Left renal cortex interstitium (tissue), 4 donors: ENCODE measurements at regions not wholly inside any gene's neighbourhood (a gene's known extent, or its start where the extent isn't known, plus 50 kb on each side); places are given as distances from the start of the nearest gene placed in this dataset.

Experiments
- DNase-seq, 4 donors: peaks; one replicate each; pipeline ENCODE4 v3.0.0-alpha.2; 2013; ENCODE audit warnings: low read depth in 4 of 4, low spot score in 2 of 4, missing footprints in 1 of 4

- no peak for DNase-seq
Measured at GRCh38 chr1:165075725-165076370, 280.7 kb downstream of the LMX1A start.

GRCh38 chr1:165073185-165074007, 283.1 kb downstream of the LMX1A start:
- DNase-seq = peak; percentile 32 to 49 (median 40)

- no peak for DNase-seq
Measured at GRCh38 chr1:165070675-165071074, 285.8 kb downstream of the LMX1A start.

GRCh38 chr1:165069829-165070228, 286.7 kb downstream of the LMX1A start:
- DNase-seq = no peak

GRCh38 chr1:165068741-165069140, 287.8 kb downstream of the LMX1A start:
- no peak for DNase-seq

- no peak for DNase-seq
Measured at GRCh38 chr1:165067829-165068228, 288.7 kb downstream of the LMX1A start.

DNA sequence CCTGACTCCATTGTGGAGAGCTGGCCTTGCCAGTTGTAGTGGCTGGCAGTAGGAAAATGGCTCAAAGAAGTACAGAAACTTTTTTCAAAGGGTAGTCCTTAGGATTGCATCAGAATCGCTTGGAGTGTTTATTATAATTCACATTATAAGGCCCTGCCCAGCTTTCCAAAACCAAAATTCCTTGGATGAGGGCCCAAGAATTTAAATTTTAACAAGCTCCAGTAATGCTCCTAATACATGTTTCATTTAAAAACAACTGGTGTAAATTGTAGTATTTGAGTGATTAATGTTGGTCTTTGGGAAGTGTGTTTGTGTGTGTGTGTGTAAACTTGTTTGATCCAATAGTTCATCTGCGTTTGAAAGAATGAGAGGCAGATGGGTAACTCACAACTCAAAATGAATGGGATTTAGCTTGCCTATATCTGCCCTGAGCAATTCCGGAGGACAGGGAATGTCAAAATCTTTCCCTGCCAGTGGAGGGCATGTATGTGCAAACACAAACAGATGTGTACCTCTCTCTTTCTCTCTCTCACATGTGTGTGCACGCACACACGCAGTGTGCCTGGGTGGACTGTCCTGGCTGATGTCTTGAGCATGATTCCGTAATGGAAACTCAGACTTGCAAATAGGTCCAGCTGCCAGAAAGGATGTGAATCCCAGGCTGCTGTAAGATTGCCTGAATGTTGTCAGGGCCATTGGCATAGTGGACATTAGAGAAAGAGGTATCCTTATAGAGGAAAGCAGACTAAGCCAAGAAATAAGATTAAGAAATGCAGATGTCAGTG, 293.1 kb downstream of the LMX1A start:
- DNase-seq = no peak

DNA sequence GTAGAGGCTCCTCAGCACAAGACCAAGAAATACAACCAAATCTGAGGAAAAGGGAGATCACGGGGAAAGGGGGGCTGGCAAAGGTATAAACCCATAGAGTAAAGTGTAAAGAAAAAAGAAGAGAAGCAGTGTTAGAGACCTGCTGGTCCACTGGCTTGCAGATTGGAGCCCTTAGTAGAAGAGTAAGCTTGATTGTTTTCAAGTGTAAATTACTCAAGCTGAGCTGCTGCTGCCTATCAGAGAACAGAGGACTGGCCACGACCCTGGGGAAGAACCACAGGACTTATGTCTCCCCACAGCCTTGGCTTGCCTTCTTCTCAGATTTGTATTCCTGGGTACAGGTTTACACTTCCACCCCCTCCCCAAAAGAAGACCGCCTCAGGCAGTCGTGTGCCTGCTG, 294.2 kb downstream of the LMX1A start:
- no peak for DNase-seq

GRCh38 chr1:165060285-165060793, 296.2 kb downstream of the LMX1A start:
- DNase-seq = no peak

DNA sequence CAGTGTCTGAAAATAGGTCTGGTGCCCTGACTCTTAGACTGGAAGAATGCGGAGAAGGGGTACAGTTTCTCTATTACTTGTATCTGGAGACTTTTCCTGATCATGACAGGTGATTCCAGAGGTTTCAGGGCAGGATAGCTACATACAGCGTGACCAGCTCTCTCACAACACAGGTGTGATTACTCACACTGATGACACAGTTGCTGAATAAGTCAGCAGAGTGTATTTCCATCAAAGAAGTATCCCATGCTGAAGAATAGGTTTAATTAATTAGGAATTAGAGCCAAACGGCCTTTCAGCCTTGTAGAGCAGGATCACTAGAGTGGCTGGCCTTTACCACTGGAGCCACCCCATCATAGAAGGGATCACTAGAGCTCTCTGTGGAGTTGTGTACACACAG, 298.6 kb downstream of the LMX1A start:
- DNase-seq = no peak

DNA sequence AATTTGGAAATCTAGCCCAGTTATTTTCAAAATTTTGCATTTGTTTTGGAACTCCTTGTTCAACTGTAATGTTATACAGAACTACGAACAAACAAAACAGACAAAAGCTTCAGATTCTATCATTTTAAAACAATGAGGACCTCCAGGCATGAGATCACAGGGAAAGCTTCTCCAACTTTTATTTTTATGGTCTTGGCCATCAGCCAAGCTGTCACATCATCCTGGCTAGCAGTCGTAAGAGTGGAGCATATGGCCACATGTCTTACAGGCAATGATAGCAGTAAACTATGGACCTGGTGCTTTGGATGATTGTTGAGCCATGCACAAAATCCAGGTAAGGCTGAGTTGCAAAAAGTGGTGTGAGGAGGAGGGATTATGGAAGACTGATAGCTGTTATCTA, 299.6 kb downstream of the LMX1A start:
- DNase-seq = no peak

DNA sequence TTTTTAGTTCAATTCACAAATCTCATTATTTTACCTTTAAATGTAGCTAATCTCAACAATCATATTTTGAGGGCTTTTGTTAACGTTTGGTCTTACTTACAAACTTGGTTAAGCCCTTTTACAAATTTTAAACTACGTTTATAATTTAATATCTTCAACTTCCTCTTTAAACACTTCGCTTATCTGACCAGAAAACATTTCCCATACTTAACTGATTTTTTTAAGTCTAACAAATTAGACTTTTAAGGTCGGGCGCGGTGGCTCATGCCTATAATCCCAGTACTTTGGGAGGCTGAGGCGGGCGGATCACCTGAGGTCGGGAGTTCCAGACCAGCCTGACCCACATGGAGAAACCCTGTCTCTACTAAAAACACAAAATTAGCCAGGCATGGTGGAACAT, 300.9 kb downstream of the LMX1A start:
- DNase-seq = no peak

GRCh38 chr1:165054627-165055026, 301.9 kb downstream of the LMX1A start:
- DNase-seq = no peak

- no peak for DNase-seq
Measured at GRCh38 chr1:165053351-165053750, 303.2 kb downstream of the LMX1A start.

- DNase-seq = no peak
Measured at GRCh38 chr1:165052936-165053335, 303.6 kb downstream of the LMX1A start.

DNA sequence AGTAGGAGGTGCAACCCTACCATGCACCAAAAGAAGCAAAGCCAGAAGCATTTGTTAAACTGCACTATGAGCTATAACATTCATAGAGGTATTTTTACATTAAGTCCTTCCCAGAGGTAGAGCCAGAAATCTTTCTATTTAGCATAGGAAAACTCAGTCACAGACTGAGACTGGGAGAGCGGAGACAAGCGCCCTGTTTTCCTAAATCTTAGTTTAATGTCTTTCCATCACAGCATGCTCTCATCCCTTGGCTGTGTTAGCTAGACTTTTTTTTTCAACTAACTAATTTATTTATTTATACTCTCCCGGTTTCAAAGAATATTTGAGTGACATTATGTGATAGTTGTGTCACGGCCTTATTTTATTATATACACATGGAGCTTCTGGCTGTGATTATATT, 304.1 kb downstream of the LMX1A start:
- no peak for DNase-seq

DNA sequence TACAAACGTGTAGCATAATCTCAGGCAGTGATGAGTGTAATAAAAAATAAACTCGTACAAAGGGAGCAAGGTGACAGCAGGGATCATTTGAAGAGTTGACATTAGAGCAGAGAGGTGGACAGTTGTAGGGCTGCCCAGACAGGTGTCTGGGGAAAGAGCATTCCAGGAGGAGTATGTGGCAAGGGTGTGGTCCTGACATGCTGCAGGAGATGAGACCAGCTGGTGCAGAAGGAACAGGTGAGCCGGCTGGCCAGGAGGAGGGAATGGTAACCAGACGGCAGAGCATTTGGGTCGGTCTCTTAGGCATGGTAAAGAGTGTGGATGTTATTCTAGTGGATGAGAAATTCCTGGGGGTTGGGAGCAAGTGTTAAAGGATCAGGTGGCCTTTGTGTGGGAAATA, 306.3 kb downstream of the LMX1A start:
- no peak for DNase-seq

GRCh38 chr1:165047994-165048393, 308.5 kb downstream of the LMX1A start:
- no peak for DNase-seq

DNA sequence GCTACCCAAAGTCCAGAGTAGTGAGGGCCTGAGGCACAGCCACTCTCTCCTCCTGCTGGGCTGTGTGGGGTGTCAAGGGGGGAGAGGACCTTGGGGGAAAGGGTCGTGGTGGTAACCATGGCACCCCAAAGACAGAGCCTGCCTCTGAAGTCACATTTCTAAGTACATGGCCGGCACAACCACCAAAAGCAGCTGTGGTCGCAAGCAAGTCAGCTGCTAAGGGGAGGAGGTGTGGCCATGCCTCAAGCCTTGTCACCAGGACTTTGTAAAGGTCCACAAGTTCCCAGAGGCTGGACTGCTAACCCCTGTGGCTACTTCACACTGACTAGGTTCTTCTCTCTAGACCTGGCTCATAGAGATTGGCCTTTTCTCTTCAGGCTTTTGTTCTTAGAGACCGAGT, 310.6 kb downstream of the LMX1A start:
- DNase-seq = no peak

DNA sequence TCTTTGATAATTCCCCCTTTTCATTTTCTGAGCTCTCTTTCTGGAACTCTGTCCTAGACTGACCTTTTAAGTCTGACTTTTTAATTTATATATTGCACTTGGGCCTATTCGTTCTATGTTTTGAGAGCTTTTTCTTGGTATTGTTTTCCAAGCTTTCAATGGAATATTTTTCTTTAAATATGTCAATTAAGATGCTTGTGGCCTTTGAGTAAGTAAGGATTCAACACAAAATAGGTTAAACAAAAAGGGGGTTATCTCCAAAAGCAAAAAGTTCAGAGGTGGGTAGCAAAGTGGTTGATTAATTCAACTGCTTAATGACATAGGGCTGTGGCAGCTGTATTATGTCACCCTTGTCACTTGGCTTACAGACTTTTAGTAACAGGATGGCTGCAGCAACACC, 315.9 kb downstream of the LMX1A start:
- no peak for DNase-seq

DNA sequence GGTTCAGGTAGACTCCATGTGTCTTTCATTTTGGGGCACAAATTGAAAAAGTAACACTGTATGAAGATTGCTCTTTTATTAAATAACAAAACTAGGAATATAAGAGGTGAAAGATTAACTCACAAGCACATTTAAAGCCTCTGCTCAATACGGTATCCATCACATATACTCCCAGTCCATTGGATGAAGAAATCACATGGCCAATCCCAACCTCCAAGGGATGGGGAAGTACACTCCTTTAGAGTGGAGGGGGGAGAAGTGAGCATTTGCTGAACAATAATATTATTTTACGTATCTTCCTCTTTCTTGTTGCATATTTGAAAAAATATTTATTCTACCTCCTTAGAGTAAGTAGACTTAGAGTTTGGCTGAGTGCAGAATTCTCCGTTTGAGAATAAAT, 316.5 kb downstream of the LMX1A start:
- no peak for DNase-seq
